Stimulated activated CD4-positive, alpha-beta T cell treated with anti-CD3 and anti-CD28 coated beads, Interleukin-1b, Interleukin-23, amount 100 ng/mL, for 1 hour (primary cell): ENCODE measurements at regions not wholly inside any gene's neighbourhood (a gene's known extent, or its start where the extent isn't known, plus 50 kb on each side); places are given as distances from the start of the nearest gene placed in this dataset.
"Not testable (repeated sequence)": the region's sequence is repeated elsewhere in the genome, so short reads cannot be mapped to it uniquely, and the experiment has no call there.

Experiments
- DNase-seq, 2 donors: peaks; one replicate each; pipeline ENCODE4 v3.0.0-alpha.2; 2020; ENCODE audit warnings: low read depth in 2 of 2

- no peak for DNase-seq
Measured at GRCh38 chr11:69572233-69572860, 68.6 kb upstream of the CCND1 start.

DNA sequence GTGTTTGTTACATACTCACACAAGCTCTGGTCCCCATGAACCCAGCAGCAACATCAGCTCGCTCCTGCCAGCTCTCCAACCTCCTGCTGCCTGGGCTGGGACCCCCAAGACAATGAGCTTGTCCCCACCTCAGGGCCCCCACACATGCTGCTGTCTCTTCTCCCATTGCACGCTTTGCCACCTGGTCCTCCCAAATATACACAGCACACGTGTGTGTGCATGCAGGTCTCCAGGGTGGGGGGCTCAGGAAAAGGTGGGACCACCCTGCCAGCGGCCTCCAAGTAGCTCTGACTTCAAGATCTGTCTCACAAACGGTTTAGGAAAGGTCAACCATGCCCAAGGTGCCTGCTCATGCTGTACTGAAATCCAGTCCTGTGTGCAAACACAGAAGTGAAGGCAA is 68.1 kb upstream of the CCND1 start:
- DNase-seq, result no peak

DNA sequence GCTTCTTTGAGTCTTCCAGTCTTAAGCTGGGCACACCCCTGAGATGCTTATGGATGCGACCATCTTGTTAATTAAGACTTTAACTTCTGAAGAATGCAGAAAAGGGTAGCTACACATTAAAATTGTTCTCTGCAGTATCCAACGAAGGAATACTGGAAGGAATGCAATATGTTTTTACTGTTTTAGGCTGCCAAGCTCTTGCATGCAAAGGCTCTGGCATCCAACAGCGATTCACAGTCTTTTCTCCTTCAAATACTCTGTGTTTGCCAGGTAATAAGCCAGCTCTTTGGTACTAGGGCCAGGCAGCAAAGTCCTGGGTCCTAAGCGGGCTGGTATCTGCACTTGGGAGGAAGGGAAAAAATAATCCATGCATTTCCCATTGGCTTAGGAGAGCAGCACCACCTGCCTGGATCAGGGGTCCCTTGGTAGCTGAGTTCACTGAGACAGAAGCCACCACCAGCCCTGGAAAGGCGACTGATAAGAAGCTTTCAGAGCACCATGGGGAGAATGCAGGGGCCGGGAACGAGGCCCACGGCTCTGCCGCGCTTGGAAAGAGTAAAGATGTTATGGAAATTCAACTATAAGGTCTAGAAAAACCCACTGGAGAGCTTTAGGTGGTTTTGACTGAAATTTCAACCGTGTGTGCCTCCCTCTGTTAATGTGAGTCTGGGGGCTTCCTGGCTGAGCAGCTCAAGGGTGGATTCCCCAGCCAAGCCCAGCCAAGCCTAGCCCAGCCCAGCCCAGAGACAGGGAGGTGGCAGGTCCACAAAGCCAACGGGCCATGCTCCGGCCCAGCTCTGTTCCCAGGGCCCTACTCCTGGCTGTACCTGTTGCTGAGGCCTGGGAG is 67.0 kb upstream of the CCND1 start:
- no peak for DNase-seq

DNA sequence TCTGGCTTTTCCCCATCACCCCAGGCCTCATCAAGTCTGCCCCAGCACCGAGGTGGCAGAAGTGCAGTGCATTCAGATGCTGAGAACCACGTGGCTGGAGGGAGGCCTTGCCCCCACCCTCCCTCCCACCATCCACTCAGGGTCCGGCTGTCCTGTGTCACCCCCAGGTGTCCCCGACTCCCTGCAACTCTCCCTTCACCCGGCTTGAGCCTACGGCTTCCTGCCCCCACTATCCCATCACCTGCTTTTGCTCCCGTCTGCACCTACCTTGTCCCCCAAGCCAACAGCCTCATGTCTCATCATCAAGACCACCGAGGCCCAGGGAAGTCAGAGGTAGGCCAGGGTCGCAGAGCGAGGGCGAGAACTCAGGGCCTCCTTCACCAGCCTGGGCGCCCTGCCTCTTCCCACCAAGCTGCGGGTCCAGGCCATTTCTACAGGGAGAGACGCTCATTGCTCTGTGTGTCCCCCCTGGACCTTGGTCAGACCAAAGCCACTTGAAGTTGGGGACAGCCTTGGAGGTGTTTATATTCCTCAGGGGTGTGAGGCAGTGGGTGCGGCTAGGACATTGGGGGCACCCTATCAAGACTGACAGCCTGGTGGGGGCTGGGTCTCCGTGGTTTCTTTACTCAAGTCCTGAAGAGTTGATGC is 66.2 kb upstream of the CCND1 start:
- no peak for DNase-seq

DNA sequence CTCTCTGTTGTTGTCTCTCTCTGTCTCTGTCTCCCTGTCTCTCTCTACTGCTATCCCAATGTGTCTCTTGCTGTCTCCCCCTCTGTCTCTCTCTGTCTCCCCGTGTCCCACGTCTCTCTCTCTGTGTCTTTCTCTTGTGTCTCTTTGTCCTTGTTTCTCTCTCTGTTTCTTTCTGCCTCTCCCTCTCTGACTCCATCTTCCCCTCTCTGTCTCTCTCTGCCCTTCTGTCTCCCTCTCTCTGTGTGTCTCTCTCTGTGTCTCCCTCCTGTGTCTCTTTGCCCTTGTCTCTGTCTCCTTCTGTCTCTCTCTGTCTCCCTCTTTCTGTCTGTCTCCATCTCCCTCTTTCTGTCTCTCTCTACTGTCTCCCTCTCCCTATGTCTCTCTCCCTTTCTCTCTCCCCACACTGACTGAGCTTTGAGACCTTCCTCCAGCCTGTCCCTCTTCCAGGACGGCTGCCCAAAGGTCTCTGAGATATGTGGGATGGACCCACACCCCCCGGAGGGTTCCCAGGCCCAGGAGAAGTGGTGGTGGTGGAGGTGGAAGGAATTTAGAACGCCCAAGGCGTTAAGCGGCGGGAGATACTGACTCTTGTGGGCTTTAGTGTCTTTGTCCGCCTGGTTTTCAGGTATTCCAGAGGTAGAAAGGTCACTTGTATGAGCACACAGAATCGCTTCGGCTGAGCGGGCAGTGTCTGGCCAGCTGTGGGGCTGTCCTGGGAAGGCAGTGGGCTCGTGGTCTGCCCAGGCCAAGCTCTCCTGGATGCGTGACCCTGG is 65.5 kb upstream of the CCND1 start:
- DNase-seq, result no peak

- DNase-seq, result no peak
Measured at GRCh38 chr11:69576069-69576782, 64.7 kb upstream of the CCND1 start.

DNA sequence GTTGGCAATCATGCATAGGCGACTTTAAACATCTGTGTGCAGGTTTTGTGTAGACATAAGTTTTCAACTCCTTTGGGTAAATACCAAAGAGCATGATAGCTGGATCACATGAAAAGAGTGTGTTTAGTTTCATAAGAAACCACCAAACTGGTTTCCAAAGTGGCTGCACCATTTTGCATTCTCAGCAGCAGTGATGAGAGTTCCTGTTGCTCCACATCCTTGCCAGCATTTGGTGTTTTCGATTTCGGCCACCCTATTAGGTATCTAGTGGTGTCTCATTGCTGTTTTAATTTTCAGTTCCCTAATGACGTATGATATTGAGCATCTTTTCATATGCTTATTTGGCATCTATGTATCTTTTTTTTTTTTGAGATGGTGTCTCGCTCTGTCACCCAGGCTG is 62.8 kb upstream of the CCND1 start:
- no peak for DNase-seq

DNA sequence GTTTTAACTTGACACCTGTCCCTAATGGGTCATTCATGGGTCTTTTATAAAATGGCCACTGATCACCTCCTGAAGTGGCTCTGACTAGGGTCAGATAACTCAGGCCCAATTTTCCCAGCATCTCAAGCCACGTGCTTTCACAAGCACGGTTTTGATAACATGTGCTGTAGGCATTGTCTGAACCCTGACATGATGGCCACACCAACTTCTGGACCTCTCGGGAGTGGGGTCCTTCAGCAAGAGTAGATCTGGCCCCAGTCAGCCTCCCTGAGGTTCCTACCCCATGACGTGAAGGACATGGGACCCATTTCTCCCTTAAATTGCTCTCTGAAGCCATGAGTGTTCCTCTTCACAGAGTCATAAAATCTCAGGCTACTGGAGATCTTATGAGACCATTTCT is 60.4 kb upstream of the CCND1 start:
- DNase-seq, result no peak

- no peak for DNase-seq
Measured at GRCh38 chr11:69582756-69583467, 58.0 kb upstream of the CCND1 start.

DNA sequence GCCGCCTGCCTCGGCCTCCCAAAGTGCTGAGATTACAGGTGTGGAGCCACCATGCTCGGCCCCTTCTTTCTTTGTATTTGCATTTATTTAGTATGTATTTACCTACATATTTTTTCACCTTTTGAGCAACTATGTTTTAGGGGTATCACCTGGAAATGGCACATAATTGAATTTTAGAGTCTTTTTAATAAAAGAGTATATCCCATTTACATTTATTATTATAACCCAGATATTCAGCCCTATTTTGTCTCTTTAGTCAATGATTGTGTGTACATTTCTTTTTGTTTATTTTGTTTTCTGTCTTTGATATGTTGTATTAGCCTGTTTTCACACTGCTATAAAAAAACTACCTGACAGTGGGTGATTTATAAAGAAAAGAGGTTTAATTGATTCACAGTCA is 56.8 kb upstream of the CCND1 start:
- no peak for DNase-seq

DNA sequence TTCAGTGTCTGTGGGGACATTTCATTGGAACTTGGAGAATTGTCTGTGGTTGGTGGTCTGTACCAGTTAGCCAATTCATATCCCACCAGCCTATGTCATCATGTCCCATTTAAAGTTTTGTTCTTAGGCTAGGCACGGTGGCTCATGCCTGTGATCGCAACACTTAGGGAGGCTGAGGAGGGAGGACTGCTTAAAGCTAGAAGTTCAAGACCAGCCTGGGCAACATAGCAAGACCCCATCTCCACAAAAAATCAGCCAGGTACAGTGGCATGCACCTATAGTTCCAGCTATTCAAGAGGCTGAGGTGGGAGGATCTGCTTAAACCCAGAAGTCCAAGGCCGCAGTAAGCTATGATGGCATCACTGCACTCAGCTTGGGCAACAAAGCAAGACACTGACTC is 55.6 kb upstream of the CCND1 start:
- no peak for DNase-seq

DNA sequence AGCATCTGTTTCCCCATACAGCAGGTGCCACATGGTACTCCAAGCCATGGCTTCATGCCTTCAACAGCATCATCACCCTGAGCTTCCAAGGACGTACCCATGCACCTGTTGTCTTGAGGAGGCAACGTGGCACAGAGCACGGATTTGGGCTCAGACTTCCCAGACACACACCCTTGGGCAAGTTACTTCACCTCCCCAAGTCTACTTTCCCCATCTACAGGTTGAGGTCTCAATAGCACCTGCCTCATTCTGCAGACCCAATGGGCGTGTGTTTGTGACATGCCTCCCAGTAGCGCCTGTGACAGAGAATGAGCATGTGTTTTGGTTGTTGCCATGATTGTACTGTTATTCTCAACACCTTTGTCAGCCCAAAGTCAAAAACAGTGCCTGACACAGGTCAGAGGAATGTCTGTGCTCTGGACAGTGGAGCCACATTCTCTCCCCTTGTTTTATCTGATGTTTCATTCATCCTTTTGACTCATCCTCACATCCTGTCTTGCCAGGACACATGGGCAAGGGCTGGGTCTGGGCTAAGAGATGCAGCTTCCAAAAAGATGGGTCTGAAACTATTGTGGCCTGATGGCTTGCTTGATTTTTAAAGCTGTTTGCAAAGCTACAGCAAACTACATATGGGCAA is 53.4 kb upstream of the CCND1 start:
- no peak for DNase-seq

- DNase-seq, result no peak
Measured at GRCh38 chr11:69588270-69588669, 52.7 kb upstream of the CCND1 start.

DNA sequence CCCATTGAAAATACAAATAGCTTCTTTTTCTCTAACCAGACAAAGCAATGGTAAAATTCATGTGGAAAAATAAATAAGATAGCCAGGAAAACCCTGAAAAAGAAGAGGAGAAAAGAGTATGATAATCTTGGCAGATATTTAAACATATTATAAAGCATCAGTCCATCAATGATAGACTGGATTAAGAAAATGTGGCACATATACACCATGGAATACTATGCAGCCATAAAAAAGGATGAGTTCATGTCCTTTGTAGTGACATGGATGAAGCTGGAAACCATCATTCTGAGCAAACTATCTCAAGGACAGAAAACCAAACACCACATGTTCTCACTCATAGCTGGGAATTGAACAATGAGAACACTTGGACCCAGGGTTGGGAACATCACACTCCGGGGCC is 50.9 kb upstream of the CCND1 start:
- DNase-seq, result not testable (repeated sequence)
